Renal cortical epithelial cell (primary cell): ENCODE measurements at regions not wholly inside any gene's neighbourhood (a gene's known extent, or its start where the extent isn't known, plus 50 kb on each side); places are given as distances from the start of the nearest gene placed in this dataset.
"Not testable (repeated sequence)": the region's sequence is repeated elsewhere in the genome, so short reads cannot be mapped to it uniquely, and the experiment has no call there.

Experiments
- DNase-seq: peaks from one replicate; pipeline ENCODE4 v3.0.0-alpha.2; 2011; ENCODE audit warnings: low read depth

- DNase-seq = not testable (repeated sequence)
These were observed 173.4 kb upstream of the PLGLB2 start for GRCh38 chr2:87574193-87575119.

GRCh38 chr2:87575138-87575537 lies 172.7 kb upstream of the PLGLB2 start:
- DNase-seq = not testable (repeated sequence)

- not testable (repeated sequence) for DNase-seq
These were observed 170.5 kb upstream of the PLGLB2 start for GRCh38 chr2:87577358-87577757.

- DNase-seq = not testable (repeated sequence)
These were observed 165.7 kb upstream of the PLGLB2 start for GRCh38 chr2:87582152-87582551.

- peak; percentile 40 for DNase-seq
These were observed 165.3 kb upstream of the PLGLB2 start for GRCh38 chr2:87582579-87582978.

GRCh38 chr2:87583370-87583769 lies 164.5 kb upstream of the PLGLB2 start:
- not testable (repeated sequence) for DNase-seq

GRCh38 chr2:87583803-87584202 lies 164.1 kb upstream of the PLGLB2 start:
- not testable (repeated sequence) for DNase-seq

GRCh38 chr2:87584268-87584906 lies 163.5 kb upstream of the PLGLB2 start:
- peak; percentile 2 for DNase-seq

GRCh38 chr2:87587934-87588333 lies 160.0 kb upstream of the PLGLB2 start:
- DNase-seq = not testable (repeated sequence)

- DNase-seq = not testable (repeated sequence)
These were observed 154.9 kb upstream of the PLGLB2 start for GRCh38 chr2:87592974-87593373.

- DNase-seq = peak; percentile 54
These were observed 153.9 kb upstream of the PLGLB2 start for GRCh38 chr2:87593784-87594610.

GRCh38 chr2:87594611-87594992 lies 153.3 kb upstream of the PLGLB2 start:
- DNase-seq = not testable (repeated sequence)

GRCh38 chr2:87595017-87595416 lies 152.9 kb upstream of the PLGLB2 start:
- DNase-seq = not testable (repeated sequence)

- DNase-seq = not testable (repeated sequence)
These were observed 146.9 kb upstream of the PLGLB2 start for GRCh38 chr2:87600961-87601360.

GRCh38 chr2:87602118-87602517 lies 145.8 kb upstream of the PLGLB2 start:
- DNase-seq = not testable (repeated sequence)

- not testable (repeated sequence) for DNase-seq
These were observed 145.2 kb upstream of the PLGLB2 start for GRCh38 chr2:87602728-87603127.

- DNase-seq = not testable (repeated sequence)
These were observed 144.2 kb upstream of the PLGLB2 start for GRCh38 chr2:87603418-87604278.

- DNase-seq = peak; percentile 13
These were observed 143.5 kb upstream of the PLGLB2 start for GRCh38 chr2:87604279-87604818.

- DNase-seq = not testable (repeated sequence)
These were observed 142.9 kb upstream of the PLGLB2 start for GRCh38 chr2:87604980-87605379.

GRCh38 chr2:87608377-87609166 lies 139.3 kb upstream of the PLGLB2 start:
- DNase-seq = not testable (repeated sequence)
